ENCODE measurements at regions not wholly inside any gene's neighbourhood (a gene's known extent, or its start where the extent isn't known, plus 50 kb on each side); places are given as distances from the start of the nearest gene placed in this dataset.
A peak's percentile ranks its signal among the peaks of the same experiment; 100 is the strongest.

- DNase-seq (ENCODE audit: low read depth in 2 of 2) = peak; percentile 15 to 63
Measured at GRCh38 chr2:9681427-9681817, 50.6 kb upstream of the YWHAQ start.

- DNase-seq (ENCODE audit: low read depth in 2 of 2) = no peak
Measured at GRCh38 chr2:9685637-9686036, 54.8 kb upstream of the YWHAQ start.

- DNase-seq (ENCODE audit: low read depth in 2 of 2) = no peak
Measured at GRCh38 chr2:9686061-9686460, 55.3 kb upstream of the YWHAQ start.

GRCh38 chr2:9690252-9690651, 59.5 kb upstream of the YWHAQ start:
- peak; percentile 39 to 94 for DNase-seq (ENCODE audit: low read depth in 2 of 2)

- no peak for DNase-seq (ENCODE audit: low read depth in 2 of 2)
Measured at GRCh38 chr2:9690716-9691498, 60.1 kb upstream of the YWHAQ start.

GRCh38 chr2:9692456-9693195, 61.8 kb upstream of the YWHAQ start:
- DNase-seq (ENCODE audit: low read depth in 2 of 2) = peak in 1 of 2 donors; percentile 27

- peak in 1 of 2 donors; percentile 56 for DNase-seq (ENCODE audit: low read depth in 2 of 2)
Measured at GRCh38 chr2:9693196-9693491, 62.3 kb upstream of the YWHAQ start.

GRCh38 chr2:9693646-9694045, 62.8 kb upstream of the YWHAQ start:
- DNase-seq (ENCODE audit: low read depth in 2 of 2) = no peak

- DNase-seq (ENCODE audit: low read depth in 2 of 2) = no peak
Measured at GRCh38 chr2:9694661-9695234, 64.0 kb upstream of the YWHAQ start.

- no peak for DNase-seq (ENCODE audit: low read depth in 2 of 2)
Measured at GRCh38 chr2:9695941-9696340, 65.1 kb upstream of the YWHAQ start.

- DNase-seq (ENCODE audit: low read depth in 2 of 2) = no peak
Measured at GRCh38 chr2:9696731-9697130, 65.9 kb upstream of the YWHAQ start.

GRCh38 chr2:9697909-9698308, 67.1 kb upstream of the YWHAQ start:
- no peak for DNase-seq (ENCODE audit: low read depth in 2 of 2)

- peak in 1 of 2 donors; percentile 57 for DNase-seq (ENCODE audit: low read depth in 2 of 2)
Measured at GRCh38 chr2:9699139-9700108, 68.6 kb upstream of the YWHAQ start.

- DNase-seq (ENCODE audit: low read depth in 2 of 2) = no peak
Measured at GRCh38 chr2:9700109-9700495, 69.3 kb upstream of the YWHAQ start.

GRCh38 chr2:9702604-9703084, 71.8 kb upstream of the YWHAQ start:
- no peak for DNase-seq (ENCODE audit: low read depth in 2 of 2)

- DNase-seq (ENCODE audit: low read depth in 2 of 2) = peak in 1 of 2 donors; percentile 32
Measured at GRCh38 chr2:9703085-9703678, 72.4 kb upstream of the YWHAQ start.

GRCh38 chr2:9703701-9704221, 73.0 kb upstream of the YWHAQ start:
- peak in 1 of 2 donors; percentile 86 for DNase-seq (ENCODE audit: low read depth in 2 of 2)

- DNase-seq (ENCODE audit: low read depth in 2 of 2) = no peak
Measured at GRCh38 chr2:9704600-9704999, 73.8 kb upstream of the YWHAQ start.

- DNase-seq (ENCODE audit: low read depth in 2 of 2) = no peak
Measured at GRCh38 chr2:9705196-9705595, 74.4 kb upstream of the YWHAQ start.

- no peak for DNase-seq (ENCODE audit: low read depth in 2 of 2)
Measured at GRCh38 chr2:9707008-9707407, 76.2 kb upstream of the YWHAQ start.

GRCh38 chr2:9707611-9708160, 76.9 kb upstream of the YWHAQ start:
- DNase-seq (ENCODE audit: low read depth in 2 of 2) = no peak
